AG08396 (cell line): ENCODE measurements at regions not wholly inside any gene's neighbourhood (a gene's known extent, or its start where the extent isn't known, plus 50 kb on each side); places are given as distances from the start of the nearest gene placed in this dataset.
"Not testable (repeated sequence)": the region's sequence is repeated elsewhere in the genome, so short reads cannot be mapped to it uniquely, and the experiment has no call there.

Experiments used
- DNase-seq: peaks from one replicate; pipeline ENCODE4 v3.0.0; 2012; ENCODE audit warnings: low spot score, mixed read lengths

GRCh38 chr7:9919-10318 is 182.5 kb upstream of the FAM20C start:
- DNase-seq, result not testable (repeated sequence)

DNA sequence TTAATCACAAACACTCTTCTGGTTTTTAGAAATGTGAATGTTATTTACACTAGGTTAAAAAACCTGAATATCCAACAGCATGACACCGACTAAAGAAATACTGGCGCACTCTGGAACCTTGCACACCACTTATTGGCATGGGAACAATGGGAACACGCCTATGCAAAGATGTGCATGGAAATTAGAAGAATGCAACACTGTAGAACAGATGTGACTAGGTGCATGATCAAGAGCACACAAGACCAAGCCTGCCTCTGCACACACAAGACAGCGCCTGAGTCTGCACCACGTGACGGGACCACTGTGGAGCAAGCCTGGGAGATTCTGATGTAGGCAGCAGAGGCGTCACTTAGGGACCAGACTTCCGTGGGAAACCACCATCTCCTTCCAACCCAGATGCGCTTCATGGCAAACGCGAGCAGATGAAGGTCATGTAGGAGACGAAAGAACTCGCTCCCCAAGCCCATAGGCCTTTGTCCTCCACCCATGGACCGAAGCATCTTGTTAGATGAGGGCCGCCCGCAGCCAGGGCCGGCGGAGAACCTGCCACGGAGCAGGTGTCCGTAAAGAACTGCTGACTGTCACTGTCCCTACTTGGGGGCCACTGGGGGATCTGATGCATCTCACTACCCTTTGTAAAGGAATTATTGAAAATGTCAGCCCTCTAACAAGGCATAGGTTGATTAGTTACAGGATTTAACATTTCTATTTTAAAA is 159.6 kb upstream of the FAM20C start:
- DNase-seq, result not testable (repeated sequence)

GRCh38 chr7:35121-35541 is 157.2 kb upstream of the FAM20C start:
- DNase-seq, result not testable (repeated sequence)

DNA sequence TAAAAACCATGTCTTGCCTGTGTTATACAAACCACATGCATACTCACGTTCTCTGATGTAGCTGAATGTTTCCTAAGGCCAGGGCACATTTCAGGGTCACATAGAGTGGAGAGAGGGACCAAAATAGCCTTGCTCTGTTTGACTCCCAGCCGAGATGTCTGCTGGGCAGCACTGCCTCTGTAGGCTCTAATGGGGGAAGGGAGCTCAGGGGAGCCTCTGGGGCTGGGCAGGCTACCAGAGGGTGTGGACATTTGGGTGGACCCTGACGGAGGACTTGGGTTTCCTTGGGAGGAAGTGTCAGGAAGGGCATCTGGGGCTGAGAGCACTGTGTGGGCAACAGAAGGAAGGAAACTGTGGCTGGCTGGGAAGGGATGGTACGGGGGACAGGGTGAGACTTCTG is 155.8 kb upstream of the FAM20C start:
- not testable (repeated sequence) for DNase-seq

- not testable (repeated sequence) for DNase-seq
Measured at GRCh38 chr7:37656-38055, 154.7 kb upstream of the FAM20C start.

GRCh38 chr7:38444-38843 is 153.9 kb upstream of the FAM20C start:
- DNase-seq, result not testable (repeated sequence)

DNA sequence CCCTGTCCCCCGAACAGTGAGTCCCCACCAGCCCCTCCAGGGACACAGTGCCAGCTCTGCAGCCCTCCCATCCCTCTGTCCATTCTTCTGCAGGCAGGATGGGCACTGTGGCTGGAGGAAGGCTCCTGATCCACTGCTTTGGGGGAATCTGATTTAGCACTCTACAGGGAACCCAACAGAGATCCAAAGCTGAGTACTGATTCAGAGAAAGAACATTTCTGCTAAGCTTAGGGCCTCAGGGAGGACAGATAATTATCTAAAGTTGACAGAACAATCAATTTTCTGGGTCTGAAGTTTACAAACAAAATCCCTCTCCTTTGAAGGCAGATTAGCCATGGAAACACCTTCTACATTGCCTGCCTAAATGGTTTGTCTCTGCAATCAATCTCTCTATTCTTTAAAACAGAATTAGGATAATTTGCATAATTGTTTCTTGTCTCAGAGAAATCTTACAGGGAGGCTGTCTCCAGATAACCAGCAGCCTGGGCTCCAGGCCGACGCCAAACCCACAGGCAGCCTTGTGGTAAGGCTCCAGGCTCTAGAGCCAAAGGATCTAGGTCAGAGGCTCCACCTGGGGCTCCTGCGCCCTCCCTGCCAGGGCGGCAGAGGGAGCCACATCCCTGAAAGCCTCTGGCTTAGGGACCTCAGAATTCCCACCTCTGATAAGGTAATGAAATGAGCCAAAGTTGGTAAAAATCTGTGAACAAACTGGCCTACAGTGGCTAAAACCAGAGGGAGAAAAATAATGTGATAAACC is 152.2 kb upstream of the FAM20C start:
- not testable (repeated sequence) for DNase-seq

DNA sequence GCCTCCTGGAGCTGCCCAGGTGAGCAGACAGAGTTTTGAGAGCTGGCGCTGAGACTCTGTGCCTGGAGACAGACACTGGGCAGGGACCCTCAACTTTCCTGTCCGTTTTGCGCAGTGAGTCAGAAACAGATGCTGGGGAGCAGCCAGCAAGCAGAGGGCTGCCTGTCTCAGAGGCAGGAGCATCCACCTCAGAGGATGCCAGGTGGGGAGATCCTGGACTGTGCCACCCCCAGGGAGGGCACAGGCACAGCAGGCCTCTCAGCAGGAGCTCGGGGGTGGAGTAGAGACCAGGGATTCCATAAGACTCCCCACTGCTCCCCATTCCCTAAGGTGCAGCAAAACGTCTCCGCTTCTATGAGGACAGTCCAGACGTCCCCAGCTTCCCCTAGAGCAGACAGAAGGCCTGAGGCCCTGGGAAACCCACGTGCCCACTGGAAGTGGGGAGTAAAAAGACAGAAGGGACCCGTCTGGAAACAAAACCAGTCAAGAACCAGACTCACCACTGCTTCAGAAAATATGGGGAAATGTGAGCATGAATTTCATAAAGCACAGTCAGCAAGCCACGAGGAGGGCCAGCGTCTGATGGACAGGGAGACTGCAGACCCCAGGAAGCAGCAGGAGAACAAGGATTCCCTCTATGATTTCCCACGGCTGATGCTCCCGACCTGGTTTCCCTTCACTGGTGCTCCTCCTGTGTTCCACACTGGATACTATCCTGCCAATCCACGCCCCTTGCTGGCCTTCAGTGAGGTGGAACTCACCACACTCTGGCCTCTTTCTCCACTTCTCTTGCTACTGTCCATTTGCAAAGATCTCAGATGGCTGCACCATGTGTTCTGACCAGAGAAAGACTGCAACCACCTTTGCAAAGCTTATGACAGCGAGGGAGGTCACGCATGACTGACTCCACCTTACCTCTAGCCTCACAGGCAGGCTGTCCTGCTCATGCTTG is 151.3 kb upstream of the FAM20C start:
- DNase-seq, result no peak

DNA sequence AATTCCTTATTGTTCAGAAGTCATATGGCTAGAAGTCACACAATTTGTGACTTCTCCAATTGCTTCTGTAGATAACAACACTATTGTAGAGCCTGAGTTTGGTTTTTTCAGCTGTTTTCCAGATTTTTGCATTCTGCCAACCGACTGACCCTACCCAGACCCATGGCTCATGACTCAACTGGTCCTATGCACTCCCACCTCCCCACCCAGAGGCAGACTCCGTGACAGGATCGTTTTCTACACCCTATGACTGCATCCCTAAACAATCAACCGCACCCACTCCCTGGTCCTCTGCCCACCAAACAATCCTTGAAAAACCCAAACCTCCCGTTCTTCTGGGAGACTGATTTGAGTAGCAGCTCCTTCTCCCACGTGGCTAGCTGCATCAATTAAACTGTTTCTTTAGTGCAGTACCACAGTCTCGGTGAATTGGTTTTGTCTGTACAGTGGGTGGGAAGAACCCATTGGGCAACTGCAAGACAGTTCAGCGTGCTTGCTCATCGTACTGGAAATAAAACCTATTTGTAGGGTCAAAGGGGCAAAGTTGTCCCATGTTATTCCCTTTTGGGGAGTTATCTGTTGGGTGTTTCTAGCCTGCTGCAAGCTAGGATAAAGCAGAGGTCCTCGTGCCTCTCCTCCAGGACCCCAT is 150.3 kb upstream of the FAM20C start:
- no peak for DNase-seq

GRCh38 chr7:43791-44540 is 148.4 kb upstream of the FAM20C start:
- DNase-seq, result no peak

GRCh38 chr7:44541-44896 is 147.9 kb upstream of the FAM20C start:
- no peak for DNase-seq

GRCh38 chr7:45106-46090 is 147.0 kb upstream of the FAM20C start:
- no peak for DNase-seq

DNA sequence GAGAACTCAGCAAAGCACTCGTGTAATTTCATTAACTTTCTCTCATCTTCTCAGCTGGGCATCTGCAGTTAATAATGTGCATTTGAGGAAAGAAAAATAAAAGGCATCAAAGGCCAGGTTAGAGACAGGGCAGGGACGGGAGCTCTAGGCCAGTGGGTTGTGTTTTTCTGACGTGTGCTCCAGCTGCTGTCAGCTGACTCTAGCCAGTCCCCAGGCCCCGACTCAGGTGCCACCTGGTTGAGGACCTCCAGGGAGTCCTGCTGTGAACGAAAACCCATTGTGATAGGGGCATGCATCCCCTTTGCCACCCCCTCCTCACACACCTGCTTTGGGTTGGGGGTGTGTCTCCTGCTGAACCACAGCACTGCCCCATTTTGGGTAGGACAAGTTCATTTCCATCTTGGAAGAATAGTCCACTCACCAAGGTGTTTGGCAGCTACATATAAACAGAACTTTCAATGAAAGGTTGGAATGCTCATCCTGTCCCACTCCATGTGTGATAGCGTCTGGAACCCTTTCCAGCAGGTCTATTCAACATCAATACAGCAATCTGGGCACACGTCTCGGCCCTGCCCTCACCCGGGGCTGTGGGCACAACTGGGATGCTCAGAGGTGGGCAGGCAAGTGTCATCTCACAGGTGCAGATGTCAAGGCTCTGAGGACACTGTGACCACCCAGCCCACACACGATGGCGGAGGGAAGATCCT is 146.1 kb upstream of the FAM20C start:
- no peak for DNase-seq

DNA sequence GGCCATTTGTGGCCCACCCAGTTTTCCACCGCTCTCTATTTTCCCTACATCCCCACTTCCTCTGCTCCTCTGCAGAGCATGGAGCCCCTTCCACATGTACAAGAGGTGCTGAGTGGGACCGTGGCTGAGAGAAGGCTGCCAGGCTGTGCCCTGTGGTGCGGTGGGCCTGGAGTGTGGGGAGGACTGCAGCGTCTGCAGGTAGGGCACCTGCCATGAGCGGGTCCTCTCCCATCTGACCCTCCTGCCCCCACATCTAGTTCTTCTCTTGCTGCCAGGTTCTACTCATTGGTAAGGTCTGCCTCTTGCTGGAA is 145.6 kb upstream of the FAM20C start:
- no peak for DNase-seq

GRCh38 chr7:51456-52068 is 140.8 kb upstream of the FAM20C start:
- no peak for DNase-seq

GRCh38 chr7:52100-52499 is 140.3 kb upstream of the FAM20C start:
- no peak for DNase-seq

GRCh38 chr7:53531-53930 is 138.8 kb upstream of the FAM20C start:
- DNase-seq, result no peak

DNA sequence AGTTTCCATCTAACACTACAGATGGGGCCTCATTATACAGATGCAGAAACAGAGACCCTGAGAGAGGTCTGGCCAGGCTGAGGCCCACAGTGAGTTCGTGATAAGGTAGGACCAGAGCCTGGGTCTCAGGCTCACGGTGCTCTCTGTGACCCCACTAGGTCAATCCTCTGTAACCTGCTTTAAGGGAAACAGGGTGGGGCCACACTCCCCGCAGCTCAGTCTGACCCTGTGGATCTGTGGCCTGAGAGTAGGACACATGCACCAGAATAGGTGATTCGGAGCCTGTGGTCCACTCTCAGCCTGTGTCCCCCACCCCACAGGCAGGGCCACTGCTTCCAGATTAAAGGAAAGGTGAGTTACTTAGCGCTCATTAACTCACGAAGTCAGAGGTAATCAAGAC is 137.8 kb upstream of the FAM20C start:
- no peak for DNase-seq

GRCh38 chr7:55690-56248 is 136.6 kb upstream of the FAM20C start:
- DNase-seq, result no peak
